ENCODE measurements at regions not wholly inside any gene's neighbourhood (a gene's known extent, or its start where the extent isn't known, plus 50 kb on each side); places are given as distances from the start of the nearest gene placed in this dataset.
"Not testable (repeated sequence)": the region's sequence is repeated elsewhere in the genome, so short reads cannot be mapped to it uniquely, and the experiment has no call there.

DNA sequence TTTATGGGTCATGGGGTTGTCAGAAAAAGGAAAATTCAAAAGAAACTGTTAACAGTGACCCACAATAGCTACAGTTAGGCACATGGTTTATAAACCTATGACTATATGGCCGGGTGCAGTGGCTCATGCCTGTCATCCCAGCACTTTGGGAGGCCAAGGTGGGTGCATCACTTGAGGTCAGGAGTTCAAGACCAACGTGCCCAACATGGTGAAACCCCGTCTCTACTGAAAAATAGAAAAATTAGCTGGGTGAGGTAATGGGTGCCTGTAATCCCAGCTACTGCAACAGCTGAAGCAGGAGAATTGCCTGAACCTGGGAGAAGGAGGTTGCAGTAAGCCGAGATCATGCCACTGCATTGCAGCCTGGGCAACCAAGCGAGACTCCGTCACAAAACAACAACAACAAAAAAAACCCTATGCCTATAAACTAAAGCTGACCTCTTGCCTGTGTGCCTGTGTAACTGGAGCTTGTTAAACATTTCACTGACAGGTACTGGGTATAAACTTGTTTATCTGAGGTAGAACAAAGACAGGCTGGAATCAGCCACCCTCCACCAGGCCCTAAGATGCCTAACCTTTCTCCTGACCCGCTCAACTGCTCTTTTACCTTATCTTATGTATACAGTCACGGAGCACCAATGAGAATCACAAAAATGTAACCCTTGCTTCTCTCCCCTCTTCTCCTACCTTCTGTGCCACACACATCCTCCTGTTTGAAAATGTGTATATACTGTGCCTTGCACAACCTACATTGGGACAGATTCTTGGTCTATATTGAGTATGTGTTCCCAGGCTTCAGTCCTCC is 62.9 kb upstream of the ATF7IP2 start:
- H3K4me3 ChIP-seq (ENCODE audit: insufficient read length, low read depth), result no peak overlapping the region
- TF ChIP-seq YY1 (IDR thresholded peaks at IDR 0.05; ENCODE audit: insufficient read depth, insufficient read length), result no peak
- no peak for TF ChIP-seq ZNF274 (IDR thresholded peaks at IDR 0.05; ENCODE audit: low read depth, low read length)
- TF ChIP-seq SUZ12 (IDR thresholded peaks at IDR 0.05; ENCODE audit: extremely low read depth, insufficient read depth, insufficient read length), result no peak
- H3K36me3 ChIP-seq (ENCODE audit: insufficient read depth, insufficient read length, low read length), result no peaks in the 10 kb centered on the region
- H3K27me3 ChIP-seq (ENCODE audit: insufficient read depth, insufficient read length), result no peaks in the 10 kb centered on the region
- no peak overlapping the region for H3K9ac ChIP-seq (ENCODE audit: insufficient read length, low read depth)
- H3K4me1 ChIP-seq (ENCODE audit: insufficient read depth, insufficient read length), result no peaks in the 10 kb centered on the region
- H3K9me3 ChIP-seq (ENCODE audit: insufficient read depth, low read length), result no peaks in the 10 kb centered on the region
- DNase-seq (ENCODE audit: low read depth, low spot score), result no peak

GRCh38 chr16:10323528-10323869 is 62.4 kb upstream of the ATF7IP2 start:
- Histone ChIP-seq H3K4me1 (ENCODE audit: insufficient read depth, insufficient read length) (no peaks in the 10 kb centered on the region), H3K9ac (ENCODE audit: insufficient read length, low read depth) (no peak overlapping the region), H3K9me3 (ENCODE audit: insufficient read depth, low read length) (no peaks in the 10 kb centered on the region), H3K27me3 (ENCODE audit: insufficient read depth, insufficient read length) (no peaks in the 10 kb centered on the region), H3K36me3 (ENCODE audit: insufficient read depth, insufficient read length, low read length) (no peaks in the 10 kb centered on the region), H3K4me3 (ENCODE audit: insufficient read length, low read depth) (no peak overlapping the region)
- DNase-seq (ENCODE audit: low read depth, low spot score), result no peak
- no peak for TF ChIP-seq YY1 (IDR thresholded peaks at IDR 0.05; ENCODE audit: insufficient read depth, insufficient read length)
- no peak for TF ChIP-seq SUZ12 (IDR thresholded peaks at IDR 0.05; ENCODE audit: extremely low read depth, insufficient read depth, insufficient read length)
- TF ChIP-seq ZNF274 (IDR thresholded peaks at IDR 0.05; ENCODE audit: low read depth, low read length), result no peak

GRCh38 chr16:10324210-10324609 is 61.7 kb upstream of the ATF7IP2 start:
- TF ChIP-seq ZNF274 (IDR thresholded peaks at IDR 0.05; ENCODE audit: low read depth, low read length) (no peak), YY1 (IDR thresholded peaks at IDR 0.05; ENCODE audit: insufficient read depth, insufficient read length) (no peak), SUZ12 (IDR thresholded peaks at IDR 0.05; ENCODE audit: extremely low read depth, insufficient read depth, insufficient read length) (no peak)
- no peak overlapping the region for H3K9ac ChIP-seq (ENCODE audit: insufficient read length, low read depth)
- no peaks in the 10 kb centered on the region for H3K4me1 ChIP-seq (ENCODE audit: insufficient read depth, insufficient read length)
- no peak overlapping the region for H3K4me3 ChIP-seq (ENCODE audit: insufficient read length, low read depth)
- DNase-seq (ENCODE audit: low read depth, low spot score), result no peak
- no peaks in the 10 kb centered on the region for H3K36me3 ChIP-seq (ENCODE audit: insufficient read depth, insufficient read length, low read length)
- no peaks in the 10 kb centered on the region for H3K9me3 ChIP-seq (ENCODE audit: insufficient read depth, low read length)
- H3K27me3 ChIP-seq (ENCODE audit: insufficient read depth, insufficient read length), result no peaks in the 10 kb centered on the region

DNA sequence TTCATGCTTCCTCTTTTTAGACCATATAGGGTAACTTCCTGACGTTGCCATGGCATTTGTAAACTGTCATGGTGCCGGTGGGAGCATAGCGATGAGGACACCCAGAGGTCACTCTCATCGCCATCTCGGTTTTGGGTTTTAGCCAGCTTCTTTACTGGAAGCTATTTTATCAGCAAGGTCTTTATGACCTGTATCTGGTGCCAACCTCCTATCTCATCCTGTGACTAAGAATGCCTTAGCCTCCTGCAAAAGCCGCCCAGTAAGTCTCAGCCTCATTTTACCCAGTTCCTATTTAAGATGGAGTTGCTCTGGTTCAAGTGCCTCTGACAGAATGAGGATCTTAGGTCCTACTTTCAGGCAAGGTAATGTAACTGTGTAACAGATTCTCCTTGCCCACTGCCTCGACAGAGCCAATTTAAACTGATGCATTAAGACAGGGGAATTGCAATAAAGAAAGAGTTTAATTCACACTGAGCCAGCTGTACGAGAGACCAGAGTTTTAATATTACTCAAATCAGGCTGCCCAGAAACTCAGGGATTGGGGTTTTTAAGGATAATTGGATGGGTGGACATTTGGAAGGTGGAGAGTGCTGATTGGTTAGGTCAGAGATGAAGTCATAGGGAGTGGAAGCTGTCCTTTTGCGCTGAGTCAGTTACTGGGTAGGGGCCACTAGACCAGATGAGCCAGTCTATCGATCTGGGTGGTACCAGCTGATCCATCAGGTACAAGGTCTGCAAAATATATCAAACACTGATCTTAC is 59.9 kb upstream of the ATF7IP2 start:
- Histone ChIP-seq H3K4me3 (ENCODE audit: insufficient read length, low read depth) (no peak overlapping the region), H3K27me3 (ENCODE audit: insufficient read depth, insufficient read length) (no peaks in the 10 kb centered on the region), H3K36me3 (ENCODE audit: insufficient read depth, insufficient read length, low read length) (no peaks in the 10 kb centered on the region), H3K9ac (ENCODE audit: insufficient read length, low read depth) (no peak overlapping the region), H3K4me1 (ENCODE audit: insufficient read depth, insufficient read length) (no peaks in the 10 kb centered on the region), H3K9me3 (ENCODE audit: insufficient read depth, low read length) (no peaks in the 10 kb centered on the region)
- TF ChIP-seq SUZ12 (IDR thresholded peaks at IDR 0.05; ENCODE audit: extremely low read depth, insufficient read depth, insufficient read length), result no peak
- TF ChIP-seq YY1 (IDR thresholded peaks at IDR 0.05; ENCODE audit: insufficient read depth, insufficient read length), result no peak
- TF ChIP-seq ZNF274 (IDR thresholded peaks at IDR 0.05; ENCODE audit: low read depth, low read length), result no peak
- no peak for DNase-seq (ENCODE audit: low read depth, low spot score)

DNA sequence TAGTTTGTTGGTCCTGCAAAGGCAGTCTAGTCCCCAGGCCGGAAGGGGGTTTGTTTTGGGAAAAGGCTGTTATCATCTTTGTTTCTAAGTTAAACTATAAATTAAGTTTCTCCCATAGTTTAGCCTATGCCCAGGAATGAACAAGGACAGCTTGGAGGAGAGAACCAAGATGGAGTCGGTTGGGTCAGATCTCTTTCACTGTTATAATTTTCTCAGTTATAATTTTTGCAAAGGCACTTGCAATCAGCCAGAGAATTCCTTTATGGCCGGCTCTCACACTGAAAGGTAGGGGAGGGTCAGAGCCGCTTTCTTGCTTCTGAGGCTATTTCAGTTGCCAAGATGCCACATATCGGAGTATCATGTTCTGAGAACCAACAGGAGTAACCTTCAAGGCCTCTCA is 59.2 kb upstream of the ATF7IP2 start:
- DNase-seq (ENCODE audit: low read depth, low spot score), result no peak
- no peak for TF ChIP-seq ZNF274 (IDR thresholded peaks at IDR 0.05; ENCODE audit: low read depth, low read length)
- no peak for TF ChIP-seq SUZ12 (IDR thresholded peaks at IDR 0.05; ENCODE audit: extremely low read depth, insufficient read depth, insufficient read length)
- no peak for TF ChIP-seq YY1 (IDR thresholded peaks at IDR 0.05; ENCODE audit: insufficient read depth, insufficient read length)
- Histone ChIP-seq H3K9ac (ENCODE audit: insufficient read length, low read depth) (no peak overlapping the region), H3K36me3 (ENCODE audit: insufficient read depth, insufficient read length, low read length) (no peaks in the 10 kb centered on the region), H3K9me3 (ENCODE audit: insufficient read depth, low read length) (no peaks in the 10 kb centered on the region), H3K4me1 (ENCODE audit: insufficient read depth, insufficient read length) (no peaks in the 10 kb centered on the region), H3K4me3 (ENCODE audit: insufficient read length, low read depth) (no peak overlapping the region), H3K27me3 (ENCODE audit: insufficient read depth, insufficient read length) (no peaks in the 10 kb centered on the region)

DNA sequence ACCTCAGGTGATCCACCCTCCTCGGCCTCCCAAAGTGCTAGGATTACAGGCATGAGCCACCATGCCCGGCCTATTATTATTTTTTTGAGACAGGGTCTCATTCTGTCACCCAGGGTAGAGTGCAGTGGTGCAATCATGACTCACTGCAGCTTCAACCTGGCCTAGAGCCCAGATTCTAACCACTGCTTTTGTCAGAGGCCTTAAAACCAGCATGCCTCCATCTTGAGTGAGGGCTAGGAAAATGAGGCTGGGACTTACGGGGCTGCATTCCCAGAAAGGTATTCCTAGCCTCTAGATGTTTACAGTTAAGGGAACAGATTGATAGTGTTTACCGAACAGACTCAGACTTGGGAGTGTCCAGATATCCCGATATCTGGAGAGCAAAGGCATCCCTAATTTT is 57.6 kb upstream of the ATF7IP2 start:
- not testable (repeated sequence) for H3K9me3 ChIP-seq (ENCODE audit: insufficient read depth, low read length); H3K36me3 ChIP-seq (ENCODE audit: insufficient read depth, insufficient read length, low read length); H3K27me3 ChIP-seq (ENCODE audit: insufficient read depth, insufficient read length); H3K9ac ChIP-seq (ENCODE audit: insufficient read length, low read depth); DNase-seq (ENCODE audit: low read depth, low spot score); H3K4me1 ChIP-seq (ENCODE audit: insufficient read depth, insufficient read length); H3K4me3 ChIP-seq (ENCODE audit: insufficient read length, low read depth)

- Histone ChIP-seq H3K4me3 (ENCODE audit: insufficient read length, low read depth) (no peak overlapping the region), H3K27me3 (ENCODE audit: insufficient read depth, insufficient read length) (no peaks in the 10 kb centered on the region), H3K4me1 (ENCODE audit: insufficient read depth, insufficient read length) (peaks cover 2% of the 10 kb centered on the region), H3K9me3 (ENCODE audit: insufficient read depth, low read length) (no peaks in the 10 kb centered on the region), H3K36me3 (ENCODE audit: insufficient read depth, insufficient read length, low read length) (no peaks in the 10 kb centered on the region), H3K9ac (ENCODE audit: insufficient read length, low read depth) (no peak overlapping the region)
- no peak for TF ChIP-seq YY1 (IDR thresholded peaks at IDR 0.05; ENCODE audit: insufficient read depth, insufficient read length)
- TF ChIP-seq SUZ12 (IDR thresholded peaks at IDR 0.05; ENCODE audit: extremely low read depth, insufficient read depth, insufficient read length), result no peak
- no peak for TF ChIP-seq ZNF274 (IDR thresholded peaks at IDR 0.05; ENCODE audit: low read depth, low read length)
- peak; percentile 28 for DNase-seq (ENCODE audit: low read depth, low spot score)
Measured at GRCh38 chr16:10332241-10332640, 53.6 kb upstream of the ATF7IP2 start.

Data from NT2/D1 (cell line).